VCaP (cell line): ENCODE measurements at regions not wholly inside any gene's neighbourhood (a gene's known extent, or its start where the extent isn't known, plus 50 kb on each side); places are given as distances from the start of the nearest gene placed in this dataset.

Source experiments
- H3K27ac ChIP-seq: fragments of 450-650 bp; 2 replicates; pipeline ENCODE4 v1.5.1; 2017
- TF ChIP-seq, protein P1 (sequence below): fragments of 450-650 bp; conservative IDR thresholded peaks from 2 replicates; pipeline ENCODE4 v1.5.1; 2017; ENCODE audit warnings: mild to moderate bottlenecking, moderate library complexity

DNA sequence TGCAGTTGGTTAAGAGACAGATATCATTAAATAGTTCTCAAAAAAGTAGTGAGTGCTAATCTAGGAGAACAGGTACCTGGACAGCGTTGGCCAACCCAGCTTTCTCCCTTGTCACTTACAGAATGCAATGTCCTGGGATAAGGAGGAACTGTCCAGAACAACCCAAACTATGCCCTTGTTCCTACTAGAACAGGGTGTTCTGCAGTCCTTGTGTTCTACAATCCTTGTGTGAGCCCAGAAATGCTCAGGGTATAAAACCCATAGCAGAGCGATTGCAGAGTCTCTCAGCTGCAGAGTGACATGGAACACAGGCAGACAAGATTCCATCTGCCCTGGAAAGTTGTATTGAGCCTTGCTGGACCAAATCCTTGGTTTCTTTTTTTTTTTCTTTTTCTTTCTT is 83.5 kb upstream of the VANGL1 start:
- TF ChIP-seq, protein P1, sequence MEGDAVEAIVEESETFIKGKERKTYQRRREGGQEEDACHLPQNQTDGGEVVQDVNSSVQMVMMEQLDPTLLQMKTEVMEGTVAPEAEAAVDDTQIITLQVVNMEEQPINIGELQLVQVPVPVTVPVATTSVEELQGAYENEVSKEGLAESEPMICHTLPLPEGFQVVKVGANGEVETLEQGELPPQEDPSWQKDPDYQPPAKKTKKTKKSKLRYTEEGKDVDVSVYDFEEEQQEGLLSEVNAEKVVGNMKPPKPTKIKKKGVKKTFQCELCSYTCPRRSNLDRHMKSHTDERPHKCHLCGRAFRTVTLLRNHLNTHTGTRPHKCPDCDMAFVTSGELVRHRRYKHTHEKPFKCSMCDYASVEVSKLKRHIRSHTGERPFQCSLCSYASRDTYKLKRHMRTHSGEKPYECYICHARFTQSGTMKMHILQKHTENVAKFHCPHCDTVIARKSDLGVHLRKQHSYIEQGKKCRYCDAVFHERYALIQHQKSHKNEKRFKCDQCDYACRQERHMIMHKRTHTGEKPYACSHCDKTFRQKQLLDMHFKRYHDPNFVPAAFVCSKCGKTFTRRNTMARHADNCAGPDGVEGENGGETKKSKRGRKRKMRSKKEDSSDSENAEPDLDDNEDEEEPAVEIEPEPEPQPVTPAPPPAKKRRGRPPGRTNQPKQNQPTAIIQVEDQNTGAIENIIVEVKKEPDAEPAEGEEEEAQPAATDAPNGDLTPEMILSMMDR = no peak
- no peak overlapping the region for H3K27ac ChIP-seq

DNA sequence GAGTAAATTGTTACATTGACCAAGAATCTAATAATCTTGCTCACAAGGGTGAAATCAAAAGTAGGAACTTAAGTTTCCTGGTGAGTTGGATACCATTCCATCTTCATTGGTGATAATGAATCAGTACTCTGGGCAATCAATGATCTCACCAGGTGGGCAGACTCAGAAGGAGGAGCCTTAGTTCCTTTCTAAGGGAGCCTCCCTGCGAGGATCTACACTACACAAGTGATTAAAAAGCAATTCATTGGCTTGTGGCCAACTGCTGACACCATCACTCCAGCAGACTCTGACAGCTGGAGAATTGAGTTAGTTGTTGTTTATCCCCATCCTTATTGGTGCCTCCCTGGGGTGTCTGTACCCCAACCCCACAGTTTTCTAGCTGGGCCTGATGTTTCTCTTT is 84.1 kb upstream of the VANGL1 start:
- no peak overlapping the region for H3K27ac ChIP-seq
- TF ChIP-seq, protein P1 = no peak

DNA sequence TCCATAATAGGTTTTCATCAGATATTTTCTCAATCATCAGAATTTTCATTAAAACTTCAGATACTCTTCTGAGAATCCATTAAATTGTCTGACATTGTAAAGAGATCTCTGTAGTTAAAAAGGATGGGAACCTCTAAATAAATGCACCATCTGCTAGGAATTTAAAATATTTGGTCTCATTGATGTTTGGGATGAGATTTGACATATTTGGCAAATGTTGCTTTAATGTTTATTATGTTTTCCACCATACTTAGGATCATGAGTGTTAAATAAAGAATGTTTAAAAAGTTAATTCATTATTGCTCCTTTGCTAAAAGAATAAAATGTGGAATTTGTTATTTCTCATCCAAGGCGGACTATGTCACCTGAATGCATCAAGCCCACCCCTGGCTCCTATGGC is 85.5 kb upstream of the VANGL1 start:
- TF ChIP-seq, protein P1 = no peak
- no peak overlapping the region for H3K27ac ChIP-seq

DNA sequence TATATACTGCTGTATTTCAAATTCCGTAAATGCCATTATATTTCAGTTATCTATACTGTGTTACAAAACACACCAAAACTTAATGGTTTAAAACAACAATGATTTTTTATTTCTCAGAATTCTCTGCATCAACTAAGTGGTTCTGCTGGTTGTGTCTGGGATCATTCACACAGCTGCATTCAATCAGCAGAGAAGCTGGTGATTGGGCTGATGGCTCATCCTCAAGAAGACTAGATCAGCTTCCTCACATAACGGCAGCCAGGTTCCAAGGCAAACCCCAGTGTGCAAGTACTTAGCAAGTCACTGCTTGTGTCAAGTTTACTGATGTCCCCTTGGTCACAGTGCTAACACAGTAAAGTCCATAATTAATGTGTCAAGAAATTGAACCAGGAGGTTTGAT is 86.3 kb upstream of the VANGL1 start:
- H3K27ac ChIP-seq = no peak overlapping the region
- TF ChIP-seq, protein P1 = no peak

DNA sequence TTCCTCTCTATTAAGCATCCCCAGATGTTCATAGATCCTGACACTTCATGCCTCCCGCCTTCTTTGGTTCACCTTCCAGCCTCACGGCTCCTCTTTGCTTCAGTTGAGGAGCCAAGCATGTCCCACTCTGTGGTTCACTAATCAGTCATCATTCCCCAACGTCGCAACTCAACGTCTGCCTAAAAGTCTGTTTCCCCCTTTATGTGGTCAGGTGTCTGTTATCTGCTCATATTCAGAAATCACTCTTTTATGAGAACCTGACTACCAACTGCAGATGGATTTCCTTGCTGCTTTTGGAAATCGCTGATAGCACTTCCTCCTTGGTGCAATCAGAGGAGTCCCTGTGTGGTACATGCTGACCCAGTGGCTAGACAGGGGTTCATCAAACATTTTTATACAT is 94.1 kb upstream of the VANGL1 start:
- TF ChIP-seq, protein P1 = no peak
- H3K27ac ChIP-seq = no peak overlapping the region

DNA sequence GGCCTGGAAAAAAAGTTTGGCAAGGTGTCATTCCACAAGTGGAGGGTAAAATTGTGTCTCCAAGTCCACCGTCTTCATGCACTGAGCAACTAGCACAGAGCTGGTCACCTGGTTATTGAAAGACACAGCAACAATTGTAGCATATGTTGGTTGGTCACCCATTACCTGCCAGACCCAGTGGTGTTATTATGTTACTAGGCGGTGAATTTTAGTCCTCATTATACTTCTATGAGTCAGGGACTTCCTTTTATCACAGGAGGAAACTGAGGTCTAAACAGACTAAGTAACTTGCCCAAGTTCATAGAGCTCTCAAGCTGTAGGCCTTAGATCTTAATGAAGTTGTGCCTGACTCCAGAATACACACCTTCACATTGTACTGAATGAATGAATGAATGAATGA is 94.9 kb upstream of the VANGL1 start:
- H3K27ac ChIP-seq = no peak overlapping the region
- TF ChIP-seq, protein P1 = no peak

DNA sequence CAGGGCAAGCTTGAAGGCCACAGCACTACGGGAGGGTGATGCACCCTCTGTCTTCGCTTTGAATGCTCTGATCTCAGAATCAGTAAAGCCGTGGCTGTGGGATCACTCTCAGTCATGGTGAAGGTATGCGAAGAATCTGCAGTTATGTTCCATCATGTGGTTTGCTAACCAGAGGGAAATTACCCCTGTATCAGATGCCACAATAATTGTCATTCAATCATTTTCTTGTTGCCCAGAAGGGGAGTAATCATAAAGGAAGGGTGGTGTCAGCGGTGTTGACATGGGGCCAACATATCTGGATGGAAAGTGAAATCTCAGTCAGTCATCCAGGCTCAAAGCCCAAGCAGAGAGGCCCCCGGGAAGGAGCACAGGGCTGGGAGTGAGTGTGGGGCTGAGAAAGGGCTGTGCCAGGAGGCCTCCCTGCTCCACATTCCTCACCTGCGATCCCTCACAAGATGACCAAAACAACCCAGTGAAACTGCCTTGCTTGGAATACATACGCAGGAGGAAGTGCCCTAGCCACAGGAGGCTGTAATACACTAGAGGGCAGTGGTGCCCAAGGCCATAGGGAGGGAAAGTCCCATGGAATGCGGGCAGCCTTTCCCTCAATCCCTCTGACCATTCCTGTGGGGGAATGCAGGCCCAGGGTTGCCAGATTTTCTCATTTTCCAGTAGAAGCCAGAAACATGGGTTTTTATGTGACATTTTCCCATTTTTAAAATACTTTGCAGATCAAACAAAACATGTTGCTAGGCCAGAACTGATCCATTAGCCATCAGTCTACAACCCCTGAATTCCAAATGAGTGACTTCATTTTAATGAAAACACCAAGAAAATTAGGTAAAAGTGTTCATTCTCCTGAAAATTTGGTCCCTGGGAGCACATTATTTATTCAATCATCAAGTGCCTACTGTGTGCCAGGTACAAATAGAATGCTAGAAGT is 95.7 kb upstream of the VANGL1 start:
- no peak overlapping the region for H3K27ac ChIP-seq
- TF ChIP-seq, protein P1 = peak; percentile 83
